Astrocyte of the cerebellum (primary cell): ENCODE measurements at regions not wholly inside any gene's neighbourhood (a gene's known extent, or its start where the extent isn't known, plus 50 kb on each side); places are given as distances from the start of the nearest gene placed in this dataset.

ENCODE experiments used
- DNase-seq: peaks from one replicate; pipeline ENCODE4 v3.0.0-alpha.2; 2011; ENCODE audit warnings: low read depth
- H3K4me3 ChIP-seq: 2 replicates; pipeline ENCODE4 v1.5.1; 2011; ENCODE audit warnings: mild to moderate bottlenecking, low read depth, low read length, moderate library complexity
- CTCF ChIP-seq: IDR thresholded peaks from 2 replicates; pipeline ENCODE4 v1.5.1; 2012; ENCODE audit warnings: low read length, low read depth, moderate library complexity, mild to moderate bottlenecking; ENCODE audit errors: missing control alignments
- in situ Hi-C: cut with HindIII; loops from 2 replicates; pipeline ENCODE4 v1.10.0; 2017; ENCODE audit warnings: low sequenced_read_pairs

GRCh38 chr12:92459850-92460249, 242.9 kb upstream of the PLEKHG7 start:
- in situ Hi-C loops: no loop called here
- no peak for DNase-seq
- TF ChIP-seq CTCF: no peak
- H3K4me3 ChIP-seq: no peak overlapping the region

- H3K4me3 ChIP-seq: no peak overlapping the region
- TF ChIP-seq CTCF: no peak
- no peak for DNase-seq
- in situ Hi-C loops: no loop called here
Observed at GRCh38 chr12:92458996-92459395, 243.8 kb upstream of the PLEKHG7 start.

- DNase-seq: no peak
- in situ Hi-C loops: no loop called here
- no peak overlapping the region for H3K4me3 ChIP-seq
- TF ChIP-seq CTCF: no peak
Observed at GRCh38 chr12:92457458-92458180, 245.2 kb upstream of the PLEKHG7 start.

GRCh38 chr12:92452763-92453162, 250.0 kb upstream of the PLEKHG7 start:
- TF ChIP-seq CTCF: no peak
- in situ Hi-C loops: no loop called here

GRCh38 chr12:92446083-92446460, 256.7 kb upstream of the PLEKHG7 start:
- H3K4me3 ChIP-seq: no peak overlapping the region
- in situ Hi-C loops: no loop called here
- no peak for TF ChIP-seq CTCF
- DNase-seq: no peak

More at GRCh38 chr12:92452763-92453162, 250.0 kb upstream of the PLEKHG7 start:
- no peak for DNase-seq
- H3K4me3 ChIP-seq: no peak overlapping the region

- no peak for DNase-seq
- in situ Hi-C loops: no loop called here
- TF ChIP-seq CTCF: no peak
Observed at GRCh38 chr12:92445253-92446082, 257.3 kb upstream of the PLEKHG7 start.

More at GRCh38 chr12:92445253-92446082, 257.3 kb upstream of the PLEKHG7 start:
- no peak overlapping the region for H3K4me3 ChIP-seq
